ENCODE measurements at regions not wholly inside any gene's neighbourhood (a gene's known extent, or its start where the extent isn't known, plus 50 kb on each side); places are given as distances from the start of the nearest gene placed in this dataset.

DNA sequence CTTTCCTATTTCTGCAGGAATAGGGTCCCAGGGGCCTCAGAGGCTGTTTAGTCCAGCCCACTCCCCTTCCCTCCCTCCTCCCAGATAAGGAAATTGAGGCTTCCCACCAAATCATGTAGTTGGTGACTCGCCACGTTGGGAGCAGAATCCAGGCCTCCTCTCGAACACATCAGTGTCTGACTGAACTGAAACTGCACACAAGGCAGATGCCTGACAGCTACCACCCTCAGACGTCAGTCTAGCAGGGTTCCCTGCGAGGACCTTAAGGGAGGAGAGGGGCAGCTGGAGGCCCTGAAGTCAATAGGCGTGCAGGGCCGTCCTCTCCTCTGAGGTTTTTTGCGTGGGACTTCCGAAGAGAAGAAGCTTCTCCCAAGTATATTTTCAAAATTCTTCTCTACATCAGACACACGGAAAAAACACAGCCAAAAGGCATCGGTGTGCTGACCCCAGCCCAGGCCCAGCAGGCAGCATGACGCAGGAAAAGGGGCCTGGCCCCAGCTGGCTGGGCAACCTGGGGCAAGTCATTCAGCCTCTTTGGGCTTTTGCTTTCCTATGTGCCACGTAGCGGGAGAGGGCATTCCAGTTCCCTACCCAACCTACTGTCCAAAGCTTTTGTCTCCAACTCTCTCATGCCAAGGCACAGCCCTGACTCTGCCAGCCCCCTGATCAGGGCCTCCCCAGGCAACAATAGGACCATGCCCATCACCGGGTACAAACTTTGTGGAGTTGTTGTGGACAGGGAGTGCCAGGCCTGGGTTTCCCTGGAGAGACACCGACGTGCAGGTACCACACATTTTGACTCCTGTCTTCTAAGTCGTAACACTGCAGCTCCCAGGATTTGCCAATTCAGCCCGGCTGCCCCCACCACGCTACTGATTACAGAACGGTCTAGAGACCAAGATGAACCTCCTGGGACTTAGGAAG lies 283.1 kb downstream of the XXYLT1 start:
- Histone ChIP-seq H3K4me1 (ENCODE audit: insufficient read depth, low read length, poor library complexity, severe bottlenecking) (no peaks in the 10 kb centered on the region), H3K79me2 (ENCODE audit: insufficient read depth, low read length) (no peaks in the 10 kb centered on the region), H3K4me3 (ENCODE audit: low read length, poor library complexity, severe bottlenecking) (no peak overlapping the region), H3K27me3 (ENCODE audit: insufficient read depth, low read length, poor library complexity, severe bottlenecking) (no peaks in the 10 kb centered on the region), H3K36me3 (ENCODE audit: insufficient read depth, low read length) (no peaks in the 10 kb centered on the region), H3K4me2 (ENCODE audit: low read depth, low read length, poor library complexity, severe bottlenecking) (no peak overlapping the region), H2AFZ (ENCODE audit: low read length) (no peak overlapping the region), H3K9me3 (ENCODE audit: insufficient read depth, low read depth, low read length) (no peaks in the 10 kb centered on the region), H3K9ac (ENCODE audit: low read depth, low read length, poor library complexity, severe bottlenecking) (no peak overlapping the region), H4K20me1 (ENCODE audit: insufficient read depth, low read length, poor library complexity, severe bottlenecking) (no peaks in the 10 kb centered on the region), H3K9me2 (replicated peaks; ENCODE audit: low read depth, low read length) (no peaks in the 10 kb centered on the region), H3F3A (ENCODE audit: low read depth) (no peaks in the 10 kb centered on the region)
- TF ChIP-seq EZH2phosphoT487 (IDR thresholded peaks at IDR 0.05; ENCODE audit: borderline replicate concordance), result no peak
- no peak for TF ChIP-seq CTCF (conservative IDR thresholded peaks at IDR 0.05; ENCODE audit: low read length)

GRCh38 chr3:194988495-194989165 lies 282.3 kb downstream of the XXYLT1 start:
- Histone ChIP-seq H3K27me3 (ENCODE audit: insufficient read depth, low read length, poor library complexity, severe bottlenecking) (no peaks in the 10 kb centered on the region), H4K20me1 (ENCODE audit: insufficient read depth, low read length, poor library complexity, severe bottlenecking) (no peaks in the 10 kb centered on the region), H2AFZ (ENCODE audit: low read length) (no peak overlapping the region), H3K4me3 (ENCODE audit: low read length, poor library complexity, severe bottlenecking) (no peak overlapping the region), H3K36me3 (ENCODE audit: insufficient read depth, low read length) (no peaks in the 10 kb centered on the region), H3K9me3 (ENCODE audit: insufficient read depth, low read depth, low read length) (no peaks in the 10 kb centered on the region), H3K9me2 (replicated peaks; ENCODE audit: low read depth, low read length) (no peaks in the 10 kb centered on the region), H3F3A (ENCODE audit: low read depth) (no peaks in the 10 kb centered on the region), H3K4me1 (ENCODE audit: insufficient read depth, low read length, poor library complexity, severe bottlenecking) (no peaks in the 10 kb centered on the region), H3K4me2 (ENCODE audit: low read depth, low read length, poor library complexity, severe bottlenecking) (no peak overlapping the region), H3K79me2 (ENCODE audit: insufficient read depth, low read length) (no peaks in the 10 kb centered on the region), H3K9ac (ENCODE audit: low read depth, low read length, poor library complexity, severe bottlenecking) (no peak overlapping the region)
- TF ChIP-seq EZH2phosphoT487 (IDR thresholded peaks at IDR 0.05; ENCODE audit: borderline replicate concordance) (no peak), CTCF (conservative IDR thresholded peaks at IDR 0.05; ENCODE audit: low read length) (no peak)

GRCh38 chr3:194989241-194989640 lies 281.7 kb downstream of the XXYLT1 start:
- Histone ChIP-seq H3K79me2 (ENCODE audit: insufficient read depth, low read length) (no peaks in the 10 kb centered on the region), H3K9me3 (ENCODE audit: insufficient read depth, low read depth, low read length) (no peaks in the 10 kb centered on the region), H3K4me1 (ENCODE audit: insufficient read depth, low read length, poor library complexity, severe bottlenecking) (no peaks in the 10 kb centered on the region), H3K4me3 (ENCODE audit: low read length, poor library complexity, severe bottlenecking) (no peak overlapping the region), H3K9me2 (replicated peaks; ENCODE audit: low read depth, low read length) (no peaks in the 10 kb centered on the region), H4K20me1 (ENCODE audit: insufficient read depth, low read length, poor library complexity, severe bottlenecking) (no peaks in the 10 kb centered on the region), H3K9ac (ENCODE audit: low read depth, low read length, poor library complexity, severe bottlenecking) (no peak overlapping the region), H3K27me3 (ENCODE audit: insufficient read depth, low read length, poor library complexity, severe bottlenecking) (no peaks in the 10 kb centered on the region), H2AFZ (ENCODE audit: low read length) (no peak overlapping the region), H3K36me3 (ENCODE audit: insufficient read depth, low read length) (no peaks in the 10 kb centered on the region), H3F3A (ENCODE audit: low read depth) (no peaks in the 10 kb centered on the region), H3K4me2 (ENCODE audit: low read depth, low read length, poor library complexity, severe bottlenecking) (no peak overlapping the region)
- TF ChIP-seq CTCF (conservative IDR thresholded peaks at IDR 0.05; ENCODE audit: low read length) (no peak), EZH2phosphoT487 (IDR thresholded peaks at IDR 0.05; ENCODE audit: borderline replicate concordance) (no peak)

All from Loucy (cell line).